Upper lobe of left lung (tissue), 6 donors: ENCODE measurements at regions not wholly inside any gene's neighbourhood (a gene's known extent, or its start where the extent isn't known, plus 50 kb on each side); places are given as distances from the start of the nearest gene placed in this dataset.

Source experiments
- ATAC-seq, 2 donors: fragments of 200-7000 bp; cut with Tn5 transposase; one replicate each; pipeline ENCODE4 v1.9.1; 2022; ENCODE audit warnings: mild to moderate bottlenecking in 2 of 2, moderate library complexity in 2 of 2; ENCODE audit not compliant: low FRiP score in 2 of 2
- DNase-seq, 2 donors: peaks; one replicate each; pipeline ENCODE4 v3.0.0-alpha.2; 2019 to 2020
- H3K27ac ChIP-seq, 4 donors: fragments of 200-600 bp; sonication (generic); one replicate each; pipeline ENCODE4 v1.5.1; 2016 to 2019
- H3K27me3 ChIP-seq, 4 donors: fragments of 200-600 bp; sonication (generic); one replicate each; pipeline ENCODE4 v1.5.1; 2017 to 2019
- H3K36me3 ChIP-seq, 4 donors: fragments of 200-600 bp; sonication (generic); one replicate each; pipeline ENCODE4 v1.5.1; 2016 to 2019
- H3K4me1 ChIP-seq, 4 donors: fragments of 200-600 bp; sonication (generic); one replicate each; pipeline ENCODE4 v1.5.1; 2018 to 2019
- H3K4me3 ChIP-seq, 4 donors: fragments of 200-600 bp; sonication (generic); one replicate each; pipeline ENCODE4 v1.5.1; 2017 to 2019; ENCODE audit warnings: mild to moderate bottlenecking in 2 of 4, moderate library complexity in 1 of 4
- H3K9me3 ChIP-seq, 4 donors: fragments of 200-600 bp; sonication (generic); one replicate each; pipeline ENCODE4 v1.5.1; 2018 to 2019
- EP300 ChIP-seq, 4 donors: sonication (generic); formaldehyde crosslinking; IDR thresholded peaks; one replicate each; pipeline ENCODE4 v1.5.1; 2017; ENCODE audit warnings: antibody characterized with exemption in 4 of 4, control low read depth in 2 of 4
- POLR2A ChIP-seq, 4 donors: fragments of 450-650 bp; IDR thresholded peaks; one replicate each; pipeline ENCODE4 v1.5.1; 2016 to 2017; ENCODE audit warnings: antibody characterized with exemption in 4 of 4, mild to moderate bottlenecking in 2 of 4
- POLR2AphosphoS5 ChIP-seq, 2 donors: sonication (generic); formaldehyde crosslinking; IDR thresholded peaks; one replicate each; pipeline ENCODE4 v1.5.1; 2017; ENCODE audit warnings: antibody characterized with exemption in 2 of 2
- WGBS, 2 donors: methylation state at CpG; one replicate each; pipeline ENCODE4 v1.1.5; 2017 to 2018; 5-methylcytosine and 5-hydroxymethylcytosine counted together
- TF ChIP-seq, protein P1 (sequence below), 6 experiments: fragments of 450-650 bp in 4 of 6; fragments of 200-600 bp in 2 of 6; sonication (generic) in 2 of 6; IDR thresholded peaks; one replicate each; pipeline ENCODE4 v1.5.1; 2016 to 2019; ENCODE audit warnings: antibody characterized with exemption in 6 of 6
- donor health status: DM: no; HTN: no; CAD: no; lungs with moderate emphysema.
- donor health status: DM: no; HTN: yes; CAD: no; lungs with severe emphysema.

DNA sequence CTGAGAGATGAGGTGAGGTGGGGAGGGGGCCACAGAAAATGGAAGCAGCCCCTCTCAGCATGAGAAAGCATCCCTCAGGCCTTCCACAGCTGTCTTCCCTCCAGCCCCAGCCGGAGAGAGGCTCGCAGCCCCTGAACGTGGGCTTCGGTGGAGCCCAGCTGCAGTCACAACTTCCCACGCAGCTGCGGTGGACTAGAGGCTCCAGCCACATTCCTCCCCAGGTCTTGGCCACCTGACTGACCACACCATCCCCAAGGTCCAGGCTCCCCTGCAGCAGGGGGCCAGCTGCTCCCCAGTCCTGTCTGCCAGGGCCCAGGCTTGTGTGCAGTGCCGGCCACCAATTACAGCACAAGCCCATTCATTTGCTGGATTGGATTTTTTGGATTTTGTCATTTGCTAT is 212.3 kb upstream of the BCOR start:
- DNase-seq: no peak
- WGBS, 2 donors: 80 to 82% methylated on average over 1 to 7 of the region's 7 CpGs

DNA sequence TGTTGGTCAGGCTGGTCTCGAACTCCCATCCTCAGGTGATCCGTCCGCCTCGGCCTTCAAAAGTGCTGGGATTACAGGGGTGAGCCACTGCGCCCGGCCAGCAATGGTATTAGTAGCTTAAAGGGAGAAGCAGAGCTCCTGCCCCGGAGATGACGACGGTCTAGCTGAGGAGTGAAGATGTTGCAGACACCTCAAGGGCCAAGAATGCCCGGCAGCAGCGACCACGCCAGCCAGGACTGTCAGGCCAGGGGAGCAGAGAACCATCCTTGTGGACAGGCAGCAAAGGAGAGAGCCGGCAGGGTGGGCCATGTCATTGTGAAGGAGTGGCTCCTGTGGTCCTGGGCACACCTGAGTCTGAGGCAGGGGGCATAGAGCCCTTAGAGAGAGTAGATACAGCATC is 210.1 kb upstream of the BCOR start:
- WGBS, 2 donors: 91% methylated on average over 13 of the region's 13 CpGs; no CpG with 5 or more reads in 1 of the 2 donors
- Histone ChIP-seq H3K4me3 (no peak overlapping the region), H3K9me3 (peaks cover 0 to 10% (median 0%) of the 10 kb centered on the region in 4 donors), H3K36me3 (no peaks in the 10 kb centered on the region), H3K27ac (no peak overlapping the region), H3K27me3 (no peaks in the 10 kb centered on the region), H3K4me1 (no peaks in the 10 kb centered on the region)
- DNase-seq (no peak), ATAC-seq (no peak)
- no peak for TF ChIP-seq EP300 (IDR thresholded peaks at IDR 0.05)

More for the DNA sequence above, 212.3 kb upstream of the BCOR start:
- no peak for ATAC-seq
- Histone ChIP-seq H3K36me3 (no peaks in the 10 kb centered on the region), H3K4me1 (no peaks in the 10 kb centered on the region), H3K9me3 (peaks cover 0 to 10% (median 0%) of the 10 kb centered on the region in 4 donors), H3K27me3 (no peaks in the 10 kb centered on the region), H3K27ac (no peak overlapping the region), H3K4me3 (no peak overlapping the region)
- TF ChIP-seq EP300 (IDR thresholded peaks at IDR 0.05) (no peak), POLR2A (IDR thresholded peaks at IDR 0.05) (no peak), POLR2AphosphoS5 (IDR thresholded peaks at IDR 0.05) (no peak)
- TF ChIP-seq, protein P1, sequence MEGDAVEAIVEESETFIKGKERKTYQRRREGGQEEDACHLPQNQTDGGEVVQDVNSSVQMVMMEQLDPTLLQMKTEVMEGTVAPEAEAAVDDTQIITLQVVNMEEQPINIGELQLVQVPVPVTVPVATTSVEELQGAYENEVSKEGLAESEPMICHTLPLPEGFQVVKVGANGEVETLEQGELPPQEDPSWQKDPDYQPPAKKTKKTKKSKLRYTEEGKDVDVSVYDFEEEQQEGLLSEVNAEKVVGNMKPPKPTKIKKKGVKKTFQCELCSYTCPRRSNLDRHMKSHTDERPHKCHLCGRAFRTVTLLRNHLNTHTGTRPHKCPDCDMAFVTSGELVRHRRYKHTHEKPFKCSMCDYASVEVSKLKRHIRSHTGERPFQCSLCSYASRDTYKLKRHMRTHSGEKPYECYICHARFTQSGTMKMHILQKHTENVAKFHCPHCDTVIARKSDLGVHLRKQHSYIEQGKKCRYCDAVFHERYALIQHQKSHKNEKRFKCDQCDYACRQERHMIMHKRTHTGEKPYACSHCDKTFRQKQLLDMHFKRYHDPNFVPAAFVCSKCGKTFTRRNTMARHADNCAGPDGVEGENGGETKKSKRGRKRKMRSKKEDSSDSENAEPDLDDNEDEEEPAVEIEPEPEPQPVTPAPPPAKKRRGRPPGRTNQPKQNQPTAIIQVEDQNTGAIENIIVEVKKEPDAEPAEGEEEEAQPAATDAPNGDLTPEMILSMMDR (IDR thresholded peaks at IDR 0.05): no peak

DNA sequence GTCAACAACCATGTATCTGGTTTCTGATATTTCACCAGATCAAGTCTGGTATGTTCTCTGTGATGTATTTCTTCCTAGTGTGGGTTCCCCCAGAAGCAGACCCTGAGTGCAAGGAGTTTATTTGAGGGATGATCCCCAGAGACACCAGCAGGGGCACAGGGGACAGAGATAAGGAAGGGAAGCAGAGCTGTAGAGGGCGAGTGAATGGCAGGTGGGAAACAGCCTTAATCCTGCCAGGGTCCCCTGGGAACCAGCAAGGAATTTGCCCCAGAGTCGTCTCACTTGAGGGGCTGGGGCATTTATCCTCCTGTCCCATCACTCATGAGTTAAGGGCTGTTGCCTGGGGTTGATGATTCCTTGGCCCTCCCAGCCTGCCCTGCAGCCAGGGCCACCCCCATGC is 206.4 kb upstream of the BCOR start:
- Histone ChIP-seq H3K9me3 (peaks cover 0 to 10% (median 0%) of the 10 kb centered on the region in 4 donors), H3K4me1 (no peaks in the 10 kb centered on the region), H3K27me3 (no peaks in the 10 kb centered on the region), H3K4me3 (no peak overlapping the region), H3K36me3 (no peaks in the 10 kb centered on the region), H3K27ac (no peak overlapping the region)
- WGBS, 2 donors: 82 to 88% methylated on average over 2 of the region's 2 CpGs
- DNase-seq (no peak), ATAC-seq (no peak)
- no peak for TF ChIP-seq EP300 (IDR thresholded peaks at IDR 0.05)
- no peak for TF ChIP-seq POLR2AphosphoS5 (IDR thresholded peaks at IDR 0.05)
- TF ChIP-seq, protein P1 (IDR thresholded peaks at IDR 0.05): no peak
- TF ChIP-seq POLR2A (IDR thresholded peaks at IDR 0.05): no peak

DNA sequence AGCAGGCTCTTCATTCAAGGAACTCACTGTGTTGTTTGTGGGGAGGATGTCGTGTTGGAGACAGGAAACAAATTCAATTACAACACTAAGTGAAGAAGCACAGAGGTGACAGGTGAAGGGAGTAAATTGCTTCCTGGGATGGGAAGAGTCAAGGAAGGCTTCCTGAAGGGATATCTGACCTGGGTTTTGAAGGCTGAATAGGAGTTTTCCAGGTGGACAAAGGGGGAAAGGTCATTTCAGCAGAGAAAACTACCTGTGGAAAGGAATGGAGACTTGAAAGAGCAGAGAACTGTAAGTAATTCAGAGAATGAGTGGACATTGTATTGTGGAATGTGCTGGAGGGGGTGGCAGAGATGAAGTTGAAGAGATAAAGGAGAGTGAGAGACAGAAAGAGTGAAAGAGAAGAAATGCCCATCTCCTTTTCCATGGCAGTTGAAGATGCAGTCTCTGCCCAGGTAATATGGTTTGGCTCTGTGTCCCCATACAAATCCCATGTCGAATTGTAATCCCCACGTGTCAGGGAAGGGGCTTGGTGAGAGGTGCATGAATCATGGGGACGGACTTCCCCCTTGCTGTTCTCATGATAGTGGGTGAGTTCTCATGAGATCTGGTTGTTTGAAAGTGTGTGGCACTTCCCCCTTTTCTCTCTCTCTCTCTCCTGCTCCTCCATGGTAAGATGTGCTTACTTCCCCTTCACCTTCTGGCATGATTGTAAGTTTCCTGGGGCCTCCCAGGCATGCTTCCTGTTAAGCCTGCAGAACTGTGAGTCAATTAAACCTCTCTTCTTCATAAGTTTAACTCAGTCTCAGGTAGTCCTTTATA is 205.7 kb upstream of the BCOR start:
- TF ChIP-seq EP300 (IDR thresholded peaks at IDR 0.05) (no peak), POLR2A (IDR thresholded peaks at IDR 0.05) (no peak), POLR2AphosphoS5 (IDR thresholded peaks at IDR 0.05) (no peak)
- TF ChIP-seq, protein P1 (IDR thresholded peaks at IDR 0.05): no peak
- ATAC-seq (no peak), DNase-seq (no peak)
- Histone ChIP-seq H3K27ac (no peak overlapping the region), H3K27me3 (no peaks in the 10 kb centered on the region), H3K4me1 (no peaks in the 10 kb centered on the region), H3K36me3 (no peaks in the 10 kb centered on the region), H3K9me3 (peaks cover 0 to 10% (median 0%) of the 10 kb centered on the region in 4 donors), H3K4me3 (no peak overlapping the region)
- 59 to 69% methylated on average over 1 to 4 of the region's 4 CpGs for WGBS, 2 donors

DNA sequence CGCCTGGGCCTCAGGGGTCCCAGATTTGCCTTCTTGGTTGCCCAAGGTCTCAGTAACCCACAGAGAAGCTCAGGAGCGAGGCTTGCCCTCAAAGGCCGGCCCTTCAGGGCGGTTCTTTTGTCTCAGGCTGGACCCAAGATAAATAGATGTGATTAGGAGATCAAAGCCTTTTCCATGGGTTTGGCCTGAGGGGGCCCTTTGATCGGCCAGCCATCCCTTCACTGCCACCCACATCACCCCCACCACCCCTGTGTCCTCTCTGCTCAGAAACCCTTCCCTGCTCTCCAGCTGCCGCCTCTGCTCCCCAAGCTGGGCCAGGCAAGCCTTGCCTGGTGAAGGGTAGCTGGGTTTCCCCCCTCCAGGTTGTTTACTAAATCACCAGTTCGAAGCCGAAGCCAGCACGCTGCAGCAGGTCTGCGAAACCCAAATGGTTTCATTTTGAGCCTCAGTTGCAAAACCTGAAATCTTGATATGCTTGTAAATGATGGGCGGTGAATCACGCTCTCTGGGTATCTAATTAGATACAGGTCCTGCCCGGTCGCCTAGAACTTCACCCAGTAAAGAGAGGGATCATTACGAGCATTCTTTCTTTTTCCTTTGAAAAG is 202.6 kb upstream of the BCOR start:
- DNase-seq (no peak), ATAC-seq (no peak)
- Histone ChIP-seq H3K4me1 (no peaks in the 10 kb centered on the region), H3K4me3 (no peak overlapping the region), H3K27ac (no peak overlapping the region), H3K9me3 (no peaks in the 10 kb centered on the region), H3K36me3 (no peaks in the 10 kb centered on the region), H3K27me3 (no peaks in the 10 kb centered on the region)
- no peak for TF ChIP-seq POLR2AphosphoS5 (IDR thresholded peaks at IDR 0.05)
- TF ChIP-seq, protein P1 (IDR thresholded peaks at IDR 0.05): no peak
- no peak for TF ChIP-seq POLR2A (IDR thresholded peaks at IDR 0.05)
- no peak for TF ChIP-seq EP300 (IDR thresholded peaks at IDR 0.05)
- 81% methylated on average over 10 to 15 of the region's 15 CpGs for WGBS, 2 donors
